Tibial artery (tissue), 4 donors: ENCODE measurements at regions not wholly inside any gene's neighbourhood (a gene's known extent, or its start where the extent isn't known, plus 50 kb on each side); places are given as distances from the start of the nearest gene placed in this dataset.

ENCODE experiments used
- DNase-seq, 2 donors: peaks; one replicate each; pipeline ENCODE4 v3.0.0-alpha.2; 2019
- H3K27ac ChIP-seq, 2 donors: fragments of 200-600 bp; sonication (generic) in 1 of 2; 1 replicate in 1 of 2; 2 replicates in 1 of 2; pipeline ENCODE4 v1.5.1; 2018 to 2019; ENCODE audit warnings: mild to moderate bottlenecking in 1 of 2
- H3K27me3 ChIP-seq, 2 donors: fragments of 200-600 bp; sonication (generic) in 1 of 2; one replicate each; pipeline versions ENCODE4 v1.5.1 to v1.6.0; 2016 to 2019
- H3K36me3 ChIP-seq, 3 donors: fragments of 200-600 bp; sonication (generic) in 2 of 3; one replicate each; pipeline ENCODE4 v1.5.1; 2016 to 2019; ENCODE audit warnings: mild to moderate bottlenecking in 2 of 3
- H3K4me1 ChIP-seq, 4 donors: fragments of 200-600 bp; sonication (generic) in 2 of 4; 1 replicate in 3 of 4; 2 replicates in 1 of 4; pipeline ENCODE4 v1.5.1; 2016 to 2019
- H3K4me3 ChIP-seq, 2 donors: fragments of 200-600 bp; sonication (generic) in 1 of 2; 1 replicate in 1 of 2; 2 replicates in 1 of 2; pipeline ENCODE4 v1.5.1; 2018 to 2019; ENCODE audit warnings: mild to moderate bottlenecking in 2 of 2
- H3K9me3 ChIP-seq, 3 donors: fragments of 200-600 bp; sonication (generic) in 1 of 3; one replicate each; pipeline ENCODE4 v1.5.1; 2016 to 2019
- CTCF ChIP-seq, 2 experiments: fragments of 200-600 bp in 1 of 2; fragments of 450-650 bp in 1 of 2; IDR thresholded peaks; one replicate each; pipeline ENCODE4 v1.5.1; 2017 to 2019; ENCODE audit warnings: antibody characterized with exemption in 2 of 2, mild to moderate bottlenecking in 1 of 2, moderate library complexity in 1 of 2
- intact Hi-C: fragments of 100-400 bp; cut with DNase I; formaldehyde crosslinking; loops from one replicate; pipeline ENCODE4 v1.15.0; 2023; ENCODE audit warnings: low total_unique reads

GRCh38 chr15:62989366-62990055, 53.0 kb upstream of the TPM1 start:
- Histone ChIP-seq H3K9me3 (no peaks in the 10 kb centered on the region), H3K27ac (peak overlapping the region; percentile 36 to 58), H3K27me3 (no peaks in the 10 kb centered on the region), H3K36me3 (no peaks in the 10 kb centered on the region), H3K4me1 (peaks cover 0 to 15% (median 12%) of the 10 kb centered on the region in 4 donors), H3K4me3 (no peak overlapping the region)
- TF ChIP-seq CTCF (IDR thresholded peaks at IDR 0.05), result no peak
- no peak for DNase-seq
- intact Hi-C loops, result no loop called here

DNA sequence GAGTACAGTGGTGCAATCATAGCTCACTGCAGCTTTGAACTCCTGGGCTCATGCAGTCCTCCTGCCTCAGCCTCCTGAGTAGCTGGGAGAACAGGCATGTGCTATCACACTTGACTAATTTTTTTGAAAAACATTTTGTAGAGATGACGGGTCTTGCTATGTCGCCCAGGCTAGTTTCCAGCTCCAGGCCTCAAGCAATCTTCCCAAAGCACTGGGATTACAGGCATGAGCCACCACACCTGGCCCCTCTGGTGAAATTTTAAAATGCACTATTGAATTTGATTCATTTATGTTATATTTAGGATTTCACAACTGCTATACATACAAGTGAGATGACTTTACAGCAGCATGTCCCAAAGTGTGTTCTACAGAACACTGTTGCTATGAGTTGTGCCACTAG, 50.8 kb upstream of the TPM1 start:
- Histone ChIP-seq H3K36me3 (no peaks in the 10 kb centered on the region), H3K4me1 (peaks cover 0 to 26% (median 22%) of the 10 kb centered on the region in 4 donors), H3K9me3 (no peaks in the 10 kb centered on the region), H3K27me3 (no peaks in the 10 kb centered on the region), H3K27ac (no peak overlapping the region), H3K4me3 (no peak overlapping the region)
- DNase-seq, result no peak
- TF ChIP-seq CTCF (IDR thresholded peaks at IDR 0.05), result no peak
- intact Hi-C loops, result no loop called here

- DNase-seq, result no peak
- H3K9me3 ChIP-seq, result no peaks in the 10 kb centered on the region
- H3K36me3 ChIP-seq, result no peaks in the 10 kb centered on the region
- H3K4me3 ChIP-seq, result no peak overlapping the region
- no peak overlapping the region for H3K27ac ChIP-seq
- TF ChIP-seq CTCF (IDR thresholded peaks at IDR 0.05), result no peak
- H3K4me1 ChIP-seq, result peaks cover 0 to 26% (median 22%) of the 10 kb centered on the region in 4 donors
- intact Hi-C loops, result no loop called here
- H3K27me3 ChIP-seq, result no peaks in the 10 kb centered on the region
Observed at GRCh38 chr15:62992302-62992701, 50.2 kb upstream of the TPM1 start.
